Muscle layer of duodenum (tissue), 2 donors: ENCODE measurements at regions not wholly inside any gene's neighbourhood (a gene's known extent, or its start where the extent isn't known, plus 50 kb on each side); places are given as distances from the start of the nearest gene placed in this dataset.

ENCODE experiments used
- H3K27ac ChIP-seq: one replicate; pipeline ENCODE4 v1.7.0; 2013; ENCODE audit warnings: mild to moderate bottlenecking, low read length
- H3K27me3 ChIP-seq: one replicate; pipeline ENCODE4 v1.7.0; 2013; ENCODE audit warnings: low read depth, mild to moderate bottlenecking, control low read depth, low read length
- H3K36me3 ChIP-seq, 2 donors: one replicate each; pipeline ENCODE4 v1.7.0; 2013; ENCODE audit warnings: low read length in 2 of 2, control low read depth in 1 of 2, mild to moderate bottlenecking in 1 of 2; ENCODE audit not compliant: insufficient read depth in 2 of 2, control insufficient read depth in 1 of 2
- H3K4me1 ChIP-seq, 2 donors: one replicate each; pipeline ENCODE4 v1.7.0; 2013; ENCODE audit warnings: low read length in 2 of 2, mild to moderate bottlenecking in 2 of 2, control low read depth in 1 of 2, moderate library complexity in 1 of 2; ENCODE audit not compliant: insufficient read depth in 2 of 2, control insufficient read depth in 1 of 2
- H3K4me3 ChIP-seq, 2 donors: one replicate each; pipeline ENCODE4 v1.7.0; 2013; ENCODE audit warnings: low read length in 2 of 2, low read depth in 1 of 2, mild to moderate bottlenecking in 1 of 2
- H3K9me3 ChIP-seq, 2 donors: one replicate each; pipeline ENCODE4 v1.7.0; 2013; ENCODE audit warnings: low read length in 2 of 2, control low read depth in 1 of 2, mild to moderate bottlenecking in 1 of 2; ENCODE audit not compliant: control insufficient read depth in 1 of 2
- donor health status: healthy.

DNA sequence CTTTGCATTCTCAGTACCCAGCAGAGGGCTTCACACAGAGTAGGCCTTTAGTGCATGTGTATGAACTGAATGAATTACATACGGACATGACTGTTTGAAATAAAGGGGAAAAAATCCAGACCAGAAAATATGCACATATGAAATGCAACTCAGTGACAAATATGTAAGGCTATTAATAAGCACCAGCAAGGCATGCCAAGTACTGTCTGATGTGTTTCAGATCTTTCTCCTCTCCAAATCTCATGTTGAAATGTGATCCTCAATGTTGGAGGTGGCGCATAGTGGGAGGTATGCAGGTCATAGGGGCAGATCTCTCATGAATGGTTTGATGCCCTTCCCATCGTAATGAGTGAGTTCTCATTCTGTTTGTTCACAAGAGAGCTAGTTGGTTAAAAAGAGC lies 87.3 kb upstream of the TOMM7 start:
- Histone ChIP-seq H3K9me3 (no peaks in the 10 kb centered on the region), H3K4me3 (no peak overlapping the region), H3K36me3 (no peaks in the 10 kb centered on the region), H3K27ac (no peak overlapping the region), H3K27me3 (no peaks in the 10 kb centered on the region), H3K4me1 (no peaks in the 10 kb centered on the region)

DNA sequence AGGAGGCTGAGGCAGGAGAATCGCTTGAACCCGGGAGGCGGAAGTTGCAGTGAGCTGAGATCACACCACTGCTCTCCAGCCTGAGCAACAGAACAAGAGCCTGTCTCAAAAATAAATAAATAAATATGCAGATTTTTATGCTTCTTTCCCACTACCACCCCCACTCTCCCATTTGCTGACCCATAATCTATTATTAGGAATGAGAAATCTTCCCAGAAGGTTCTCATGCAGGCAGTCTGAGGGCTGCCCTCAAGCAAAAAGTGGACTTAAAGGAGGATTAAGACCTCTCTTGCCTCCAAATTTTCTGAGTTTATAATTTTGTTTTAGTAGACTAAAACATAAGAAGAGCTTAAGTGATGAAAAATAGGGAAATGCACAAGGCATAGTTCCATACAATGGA lies 85.2 kb upstream of the TOMM7 start:
- H3K27ac ChIP-seq = no peak overlapping the region
- H3K4me1 ChIP-seq = no peaks in the 10 kb centered on the region
- H3K27me3 ChIP-seq = no peaks in the 10 kb centered on the region
- H3K36me3 ChIP-seq = no peaks in the 10 kb centered on the region
- no peaks in the 10 kb centered on the region for H3K9me3 ChIP-seq
- no peak overlapping the region for H3K4me3 ChIP-seq

DNA sequence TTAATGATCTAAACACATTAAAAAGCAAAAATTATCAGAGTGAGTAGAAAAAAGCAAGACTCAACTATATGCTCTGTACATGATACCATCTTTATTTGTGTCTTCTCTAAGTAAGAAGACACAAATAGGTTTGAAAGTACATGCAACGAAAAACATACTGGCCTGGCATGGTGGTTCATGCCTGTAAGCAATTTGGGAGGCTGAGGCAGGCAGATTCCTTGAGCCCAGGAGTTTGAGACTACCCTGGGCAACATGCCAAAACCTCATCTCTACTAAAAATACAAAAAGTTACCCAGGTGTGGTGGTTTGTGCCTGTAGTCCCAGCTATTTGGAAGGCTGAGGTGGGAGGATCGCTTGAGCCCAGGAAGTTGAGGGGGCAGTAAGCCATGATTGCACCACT lies 78.1 kb upstream of the TOMM7 start:
- Histone ChIP-seq H3K4me3 (no peak overlapping the region), H3K27ac (no peak overlapping the region), H3K4me1 (no peaks in the 10 kb centered on the region), H3K9me3 (no peaks in the 10 kb centered on the region), H3K36me3 (no peaks in the 10 kb centered on the region), H3K27me3 (no peaks in the 10 kb centered on the region)

DNA sequence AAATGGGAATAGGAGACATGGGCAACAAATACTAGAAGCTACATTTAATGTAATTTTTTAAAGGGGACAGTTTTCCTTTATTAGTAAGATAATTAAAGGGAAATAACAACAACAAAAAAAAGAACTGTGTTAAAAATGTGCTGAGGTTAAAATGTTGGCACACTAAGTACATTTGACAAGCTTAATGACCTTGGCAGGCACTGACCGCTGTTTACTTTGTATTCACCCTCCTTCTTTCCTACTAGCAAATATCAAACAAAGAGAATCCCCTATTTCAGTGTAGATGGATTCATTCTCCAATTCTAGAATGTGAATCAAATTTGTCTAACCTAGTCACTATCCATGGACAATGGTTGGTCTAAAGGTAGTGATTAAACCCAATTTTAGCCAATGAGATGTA lies 77.5 kb upstream of the TOMM7 start:
- Histone ChIP-seq H3K4me1 (no peaks in the 10 kb centered on the region), H3K36me3 (no peaks in the 10 kb centered on the region), H3K27ac (no peak overlapping the region), H3K9me3 (no peaks in the 10 kb centered on the region), H3K4me3 (no peak overlapping the region), H3K27me3 (no peaks in the 10 kb centered on the region)

DNA sequence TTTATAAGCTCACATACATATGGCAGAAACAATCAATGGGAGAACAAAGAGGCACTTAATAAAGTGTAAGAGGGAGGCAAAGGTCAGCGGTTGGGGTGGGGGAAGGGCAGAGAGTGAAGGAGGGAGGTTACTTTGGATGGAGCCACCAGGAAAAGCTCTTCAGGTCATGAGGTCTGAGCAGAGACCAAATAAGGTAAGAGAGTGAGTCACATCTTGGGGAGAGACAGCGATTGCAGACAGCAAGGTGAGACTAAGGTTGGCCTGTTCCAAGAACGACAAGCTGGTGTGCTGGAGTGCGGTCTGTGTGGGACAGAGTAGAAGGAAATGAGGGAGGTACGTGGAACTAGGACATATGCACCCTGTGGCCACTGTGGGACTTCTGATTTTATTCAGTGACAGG lies 74.3 kb upstream of the TOMM7 start:
- no peaks in the 10 kb centered on the region for H3K27me3 ChIP-seq
- no peaks in the 10 kb centered on the region for H3K4me1 ChIP-seq
- H3K36me3 ChIP-seq = no peaks in the 10 kb centered on the region
- H3K4me3 ChIP-seq = no peak overlapping the region
- peak overlapping the region; percentile 36 for H3K27ac ChIP-seq
- H3K9me3 ChIP-seq = no peaks in the 10 kb centered on the region

DNA sequence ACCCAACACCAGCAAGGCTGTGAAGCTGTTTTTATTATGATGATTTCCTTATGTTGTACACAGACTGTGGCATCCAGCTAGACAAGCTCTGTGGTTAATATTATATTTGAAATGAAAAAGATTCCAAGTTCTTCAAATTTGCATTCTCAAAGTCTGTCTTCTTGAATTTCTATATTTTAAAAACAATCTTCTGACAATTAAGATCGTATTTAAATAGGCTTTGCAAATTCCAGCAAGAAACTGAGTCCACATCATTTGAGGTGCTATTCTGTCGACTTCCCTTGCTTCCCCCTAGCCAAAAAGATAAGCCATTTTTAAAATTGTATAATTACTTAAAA lies 73.1 kb upstream of the TOMM7 start:
- no peaks in the 10 kb centered on the region for H3K9me3 ChIP-seq
- H3K4me3 ChIP-seq = no peak overlapping the region
- H3K36me3 ChIP-seq = no peaks in the 10 kb centered on the region
- H3K27me3 ChIP-seq = no peaks in the 10 kb centered on the region
- no peaks in the 10 kb centered on the region for H3K4me1 ChIP-seq
- no peak overlapping the region for H3K27ac ChIP-seq

DNA sequence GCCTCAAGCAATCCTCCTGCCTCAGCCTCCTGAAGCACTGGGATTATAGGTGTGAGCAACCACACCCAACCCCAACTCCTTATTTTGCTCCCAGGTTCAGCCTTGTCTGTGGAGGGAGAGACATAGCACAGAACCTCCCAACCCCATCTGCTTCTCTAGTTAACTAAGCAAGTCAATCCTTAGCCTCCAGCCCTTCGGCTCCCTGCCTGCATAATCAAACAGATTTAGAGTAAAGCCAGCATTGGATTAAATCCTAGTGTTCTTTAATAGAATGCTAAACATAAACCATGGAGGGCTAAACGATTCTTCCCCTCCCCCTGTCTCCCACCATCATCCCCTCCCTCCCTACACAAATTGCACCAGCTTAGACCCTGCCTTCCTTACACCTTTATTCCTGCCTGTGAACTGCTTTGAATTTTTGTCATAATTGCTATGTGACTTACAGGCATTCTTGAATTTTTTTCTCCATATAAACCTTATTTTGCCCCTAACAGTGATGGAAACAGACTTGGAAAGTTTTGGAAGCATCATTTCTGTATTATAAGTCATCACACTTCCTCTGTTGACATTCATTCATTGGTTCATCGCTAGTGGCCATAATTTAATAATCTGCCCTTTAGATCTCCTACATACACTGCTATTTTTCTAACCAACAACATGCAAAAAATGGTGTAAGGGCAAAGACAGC lies 72.6 kb upstream of the TOMM7 start:
- H3K27ac ChIP-seq = no peak overlapping the region
- no peaks in the 10 kb centered on the region for H3K36me3 ChIP-seq
- no peaks in the 10 kb centered on the region for H3K4me1 ChIP-seq
- no peak overlapping the region for H3K4me3 ChIP-seq
- H3K9me3 ChIP-seq = no peaks in the 10 kb centered on the region
- H3K27me3 ChIP-seq = no peaks in the 10 kb centered on the region

DNA sequence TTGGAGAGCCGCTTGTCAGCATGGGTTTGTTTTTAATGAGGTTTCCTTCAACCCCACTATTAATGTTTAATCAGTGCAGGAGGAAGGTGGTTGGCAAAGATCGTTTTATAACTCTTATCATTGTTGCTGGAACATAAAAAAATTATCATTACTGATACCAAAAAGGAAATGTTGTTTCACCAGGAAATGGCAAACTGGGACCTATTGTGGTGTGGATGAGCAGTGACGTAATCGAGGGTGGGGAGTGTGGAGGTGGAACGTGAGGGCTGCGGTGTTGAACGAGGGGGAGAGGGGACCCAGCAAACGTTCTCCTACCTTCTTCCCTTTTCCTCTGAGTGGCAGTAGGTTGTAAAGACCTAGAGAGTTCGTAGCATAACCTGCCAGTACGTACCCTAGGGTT lies 71.9 kb upstream of the TOMM7 start:
- Histone ChIP-seq H3K36me3 (no peaks in the 10 kb centered on the region), H3K9me3 (no peaks in the 10 kb centered on the region), H3K27me3 (no peaks in the 10 kb centered on the region), H3K27ac (no peak overlapping the region), H3K4me1 (no peaks in the 10 kb centered on the region), H3K4me3 (no peak overlapping the region)

DNA sequence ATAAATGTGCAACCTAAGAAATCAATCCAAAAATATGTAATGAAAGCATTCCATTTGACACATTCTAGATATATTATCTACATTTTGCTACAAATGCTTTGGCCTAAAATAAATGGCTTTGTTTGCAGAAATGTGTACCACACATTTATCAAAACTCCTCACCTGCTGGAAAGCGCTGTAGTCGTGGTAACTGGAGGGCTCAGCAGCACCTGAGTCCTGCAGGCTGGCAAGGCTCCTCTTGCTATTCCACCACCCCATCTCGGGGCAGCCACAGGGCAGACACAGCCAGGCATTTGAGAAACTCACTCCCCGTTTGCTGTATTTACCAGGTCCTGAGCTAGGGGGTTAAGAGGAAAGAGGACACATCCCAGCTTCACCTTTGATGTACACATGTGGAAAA lies 68.1 kb upstream of the TOMM7 start:
- Histone ChIP-seq H3K27me3 (no peaks in the 10 kb centered on the region), H3K36me3 (no peaks in the 10 kb centered on the region), H3K27ac (no peak overlapping the region), H3K4me3 (no peak overlapping the region), H3K4me1 (peaks cover 0 to 3% of the 10 kb centered on the region in 2 donors), H3K9me3 (no peaks in the 10 kb centered on the region)

DNA sequence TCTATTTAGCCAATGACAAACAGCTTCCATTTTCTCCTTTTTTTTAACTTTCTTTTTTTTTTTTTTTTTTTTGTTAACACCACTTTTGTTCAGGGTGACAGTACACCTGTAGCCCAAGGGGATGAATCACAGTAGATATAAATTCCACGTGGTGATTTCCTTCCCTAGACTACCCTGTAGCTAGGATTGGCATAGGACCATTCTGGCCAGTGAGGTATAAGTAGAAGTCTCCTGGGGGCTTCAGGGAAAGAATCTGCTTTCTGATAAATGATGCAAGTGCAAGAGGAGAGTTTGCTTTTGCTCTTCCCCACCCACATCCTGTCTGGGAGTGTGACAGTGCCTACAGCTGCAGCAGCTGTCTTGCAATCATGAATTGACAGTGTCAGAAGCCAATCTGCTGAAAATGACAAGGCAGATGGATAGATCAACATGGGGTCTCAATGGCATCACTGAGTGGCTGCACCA lies 63.2 kb upstream of the TOMM7 start:
- no peak overlapping the region for H3K27ac ChIP-seq
- no peaks in the 10 kb centered on the region for H3K36me3 ChIP-seq
- no peak overlapping the region for H3K4me3 ChIP-seq
- no peaks in the 10 kb centered on the region for H3K27me3 ChIP-seq
- H3K9me3 ChIP-seq = no peaks in the 10 kb centered on the region
- H3K4me1 ChIP-seq = peaks cover 0 to 3% of the 10 kb centered on the region in 2 donors

DNA sequence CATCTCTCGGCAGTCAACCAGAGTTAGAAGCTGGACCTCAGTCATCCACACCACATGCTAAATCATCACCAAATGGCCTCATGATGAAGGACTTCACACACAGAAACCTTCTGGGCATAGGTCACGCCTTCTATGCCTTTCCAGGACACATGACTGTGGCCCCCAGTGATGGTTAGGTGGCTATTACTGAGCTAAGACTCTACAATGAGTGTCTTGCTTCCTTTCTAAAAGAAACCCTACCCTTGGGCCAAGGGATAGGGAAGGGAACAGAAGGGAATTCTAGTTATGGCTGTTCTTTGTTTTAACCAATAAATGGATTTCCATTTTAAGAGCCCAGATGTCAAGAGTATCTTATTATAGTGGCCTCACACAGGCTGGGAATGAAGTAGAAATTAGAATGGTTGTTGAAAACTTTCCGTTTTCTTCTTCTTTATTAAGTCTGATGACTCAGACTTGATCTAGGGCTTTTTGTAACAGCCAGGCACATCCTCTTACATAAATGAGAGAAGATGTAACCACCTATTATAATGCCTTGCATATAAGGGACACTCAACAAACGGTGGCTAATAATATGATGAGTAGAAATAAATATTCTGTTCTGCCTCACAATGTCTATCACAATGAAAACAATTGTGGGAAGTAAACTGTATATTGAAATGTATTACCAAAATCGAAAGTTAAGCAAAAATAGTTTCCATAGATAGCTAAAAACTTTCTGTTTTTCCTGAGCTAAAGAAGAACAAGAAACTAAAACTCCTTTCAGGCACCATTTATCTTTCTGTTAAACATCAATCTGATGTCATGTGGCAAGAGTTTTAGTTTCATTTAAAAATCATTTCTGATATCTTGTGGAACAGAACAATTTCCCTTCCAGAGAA lies 62.5 kb upstream of the TOMM7 start:
- H3K27ac ChIP-seq = no peak overlapping the region
- H3K27me3 ChIP-seq = no peaks in the 10 kb centered on the region

More for the DNA sequence above, 62.5 kb upstream of the TOMM7 start:
- Histone ChIP-seq H3K9me3 (no peaks in the 10 kb centered on the region), H3K4me3 (no peak overlapping the region), H3K4me1 (peaks cover 0 to 3% of the 10 kb centered on the region in 2 donors), H3K36me3 (no peaks in the 10 kb centered on the region)
